ENCODE measurements at regions not wholly inside any gene's neighbourhood (a gene's known extent, or its start where the extent isn't known, plus 50 kb on each side); places are given as distances from the start of the nearest gene placed in this dataset.

- no peaks in the 10 kb centered on the region for H3K27me3 Mint-ChIP-seq (ENCODE audit: insufficient read depth, low read depth, poor library complexity)
These were observed 637.1 kb upstream of the CCDC54 start for GRCh38 chr3:106740116-106740515.

GRCh38 chr3:106745344-106746168, 631.7 kb upstream of the CCDC54 start:
- H3K9me3 Mint-ChIP-seq = peaks cover 3% of the 10 kb centered on the region; the same call in 1 of the 3 replicates
- H4K20me1 ChIP-seq (replicated peaks; ENCODE audit: insufficient read depth) = no peaks in the 10 kb centered on the region
- no peak overlapping the region for H3K4me3 ChIP-seq
- no peak overlapping the region for H3K27ac Mint-ChIP-seq
- H3F3A ChIP-seq (replicated peaks; ENCODE audit: low read depth) = no peaks in the 10 kb centered on the region
- H3K27me3 ChIP-seq (ENCODE audit: insufficient read depth) = no peaks in the 10 kb centered on the region
- no peaks in the 10 kb centered on the region for H3K36me3 ChIP-seq (ENCODE audit: insufficient read depth)
- H3K4me3 Mint-ChIP-seq = no peak overlapping the region
- H3K4me1 Mint-ChIP-seq = peaks cover 38% of the 10 kb centered on the region
- ATAC-seq (peak; percentile 28; the same call in 2 of the 3 replicates), DNase-seq (ENCODE audit: low spot score) (no peak)
- H3K27me3 Mint-ChIP-seq (ENCODE audit: insufficient read depth, low read depth, poor library complexity) = no peaks in the 10 kb centered on the region
- peaks cover 14% of the 10 kb centered on the region for H3K36me3 Mint-ChIP-seq (ENCODE audit: low read depth)
- peaks cover 48% of the 10 kb centered on the region for H3K4me1 ChIP-seq (ENCODE audit: insufficient read depth)
- no peak overlapping the region for H3K27ac ChIP-seq (ENCODE audit: low read depth)
- no peaks in the 10 kb centered on the region for H3K79me2 ChIP-seq (replicated peaks; ENCODE audit: insufficient read depth)
- H3K9me2 ChIP-seq (ENCODE audit: insufficient read depth) = no peaks in the 10 kb centered on the region
- H3K4me2 ChIP-seq = no peak overlapping the region
- no peak overlapping the region for H2AFZ ChIP-seq
- TF ChIP-seq NANOG (IDR thresholded peaks at IDR 0.05; ENCODE audit: borderline replicate concordance) = no peak
- TF ChIP-seq REST (IDR thresholded peaks at IDR 0.05; ENCODE audit: unreplicated experiment) = no peak
- no peak for TF ChIP-seq JUNB (IDR thresholded peaks at IDR 0.05; ENCODE audit: unreplicated experiment)
- no peak for TF ChIP-seq EZH2 (IDR thresholded peaks at IDR 0.05; ENCODE audit: low read depth, unreplicated experiment)
- no peak for TF ChIP-seq STAT1 (IDR thresholded peaks at IDR 0.05; ENCODE audit: unreplicated experiment)
- TF ChIP-seq POLR2AphosphoS5 (IDR thresholded peaks at IDR 0.05; ENCODE audit: low read depth) = no peak
- no peak for TF ChIP-seq ZNF331 (CRISPR knock-in tag; IDR thresholded peaks at IDR 0.05; ENCODE audit: low read depth)

More at GRCh38 chr3:106740116-106740515, 637.1 kb upstream of the CCDC54 start:
- Mint-ChIP-seq H3K4me3 (no peak overlapping the region), H3K4me1 (peaks cover 22% of the 10 kb centered on the region), H3K27ac (no peak overlapping the region; the same call in 1 of the 2 replicates), H3K9me3 (peaks cover 3% of the 10 kb centered on the region; the same call in 1 of the 3 replicates), H3K36me3 (ENCODE audit: low read depth) (peaks cover 17% of the 10 kb centered on the region)
- DNase-seq (ENCODE audit: low spot score) (no peak), ATAC-seq (no peak)
- H3K4me2 ChIP-seq = no peak overlapping the region
- H4K20me1 ChIP-seq (replicated peaks; ENCODE audit: insufficient read depth) = no peaks in the 10 kb centered on the region
- no peak overlapping the region for H3K27ac ChIP-seq (ENCODE audit: low read depth)
- H3K4me3 ChIP-seq = no peak overlapping the region
- no peaks in the 10 kb centered on the region for H3K79me2 ChIP-seq (replicated peaks; ENCODE audit: insufficient read depth)
- H3F3A ChIP-seq (replicated peaks; ENCODE audit: low read depth) = no peaks in the 10 kb centered on the region
- H3K4me1 ChIP-seq (ENCODE audit: insufficient read depth) = peaks cover 21% of the 10 kb centered on the region
- no peak for TF ChIP-seq CREB1 (CRISPR knock-in tag; IDR thresholded peaks at IDR 0.05; ENCODE audit: low read depth)
- no peak for TF ChIP-seq ZNF114 (CRISPR knock-in tag; IDR thresholded peaks at IDR 0.05)
- no peak for TF ChIP-seq STAT1 (IDR thresholded peaks at IDR 0.05; ENCODE audit: unreplicated experiment)
- no peak for TF ChIP-seq NANOG (IDR thresholded peaks at IDR 0.05; ENCODE audit: borderline replicate concordance)
- TF ChIP-seq EZH2phosphoT487 (IDR thresholded peaks at IDR 0.05; ENCODE audit: unreplicated experiment) = no peak
- TF ChIP-seq EZH2 (IDR thresholded peaks at IDR 0.05; ENCODE audit: low read depth, unreplicated experiment) = no peak
- no peak for TF ChIP-seq REST (IDR thresholded peaks at IDR 0.05; ENCODE audit: unreplicated experiment)
- no peaks in the 10 kb centered on the region for H3K36me3 ChIP-seq (ENCODE audit: insufficient read depth)
- H3K9me2 ChIP-seq (ENCODE audit: insufficient read depth) = peaks cover 6% of the 10 kb centered on the region; the same call in 1 of the 2 replicates
- no peaks in the 10 kb centered on the region for H3K27me3 ChIP-seq (ENCODE audit: insufficient read depth)
- H2AFZ ChIP-seq = no peak overlapping the region

Measured in GM23338 (cell line).